Cardiac muscle cell (in vitro differentiated cells and primary cell): ENCODE measurements at regions not wholly inside any gene's neighbourhood (a gene's known extent, or its start where the extent isn't known, plus 50 kb on each side); places are given as distances from the start of the nearest gene placed in this dataset.
"Not testable (repeated sequence)": the region's sequence is repeated elsewhere in the genome, so short reads cannot be mapped to it uniquely, and the experiment has no call there.

Source experiments
- DNase-seq, 2 donors: peaks; one replicate each; pipeline versions ENCODE4 v3.0.0 to v3.0.0-alpha.2; 2010 to 2017; ENCODE audit warnings: low read depth in 1 of 2, low spot score in 1 of 2
- H3K27ac ChIP-seq: fragments of 200-600 bp; sonication (generic); 2 replicates; pipeline ENCODE4 v1.5.1; 2016
- H3K27me3 ChIP-seq: fragments of 200-600 bp; sonication (generic); 2 replicates; pipeline ENCODE4 v1.6.0; 2016; ENCODE audit warnings: control low read depth
- H3K36me3 ChIP-seq: fragments of 200-600 bp; sonication (generic); 2 replicates; pipeline ENCODE4 v1.5.1; 2016; ENCODE audit warnings: control low read depth
- H3K4me1 ChIP-seq: fragments of 200-600 bp; sonication (generic); 2 replicates; pipeline ENCODE4 v1.8.1; 2017; ENCODE audit warnings: low read depth, mild to moderate bottlenecking, mixed run types
- H3K4me3 ChIP-seq: fragments of 200-600 bp; sonication (generic); 2 replicates; pipeline ENCODE4 v1.5.1; 2016; ENCODE audit warnings: mild to moderate bottlenecking
- H3K9me3 ChIP-seq: fragments of 200-600 bp; sonication (generic); 2 replicates; pipeline ENCODE4 v1.5.1; 2017; ENCODE audit warnings: low read depth, mild to moderate bottlenecking, control low read depth
- CTCF ChIP-seq: IDR thresholded peaks from 2 replicates; pipeline ENCODE4 v1.5.1; 2012; ENCODE audit warnings: low read depth, mild to moderate bottlenecking, low read length

GRCh38 chr5:118121258-118121657 is 867.1 kb downstream of the DTWD2 start:
- H3K36me3 ChIP-seq: no peaks in the 10 kb centered on the region
- H3K9me3 ChIP-seq: no peaks in the 10 kb centered on the region
- no peaks in the 10 kb centered on the region for H3K27me3 ChIP-seq
- no peak for TF ChIP-seq CTCF
- no peak overlapping the region for H3K4me3 ChIP-seq
- no peak overlapping the region for H3K27ac ChIP-seq
- DNase-seq: no peak
- no peaks in the 10 kb centered on the region for H3K4me1 ChIP-seq

GRCh38 chr5:118115791-118116190 is 872.6 kb downstream of the DTWD2 start:
- H3K36me3 ChIP-seq: no peaks in the 10 kb centered on the region
- no peaks in the 10 kb centered on the region for H3K9me3 ChIP-seq
- H3K27me3 ChIP-seq: no peaks in the 10 kb centered on the region
- H3K4me1 ChIP-seq: no peaks in the 10 kb centered on the region
- H3K27ac ChIP-seq: no peak overlapping the region
- TF ChIP-seq CTCF: no peak
- no peak overlapping the region for H3K4me3 ChIP-seq
- DNase-seq: no peak

GRCh38 chr5:118111956-118112355 is 876.4 kb downstream of the DTWD2 start:
- DNase-seq: no peak
- no peak for TF ChIP-seq CTCF
- H3K9me3 ChIP-seq: no peaks in the 10 kb centered on the region

GRCh38 chr5:118107246-118107645 is 881.1 kb downstream of the DTWD2 start:
- H3K9me3 ChIP-seq, H3K36me3 ChIP-seq, H3K27ac ChIP-seq, H3K4me1 ChIP-seq, H3K27me3 ChIP-seq, DNase-seq, H3K4me3 ChIP-seq: not testable (repeated sequence)

More at GRCh38 chr5:118111956-118112355, 876.4 kb downstream of the DTWD2 start:
- Histone ChIP-seq H3K27me3 (no peaks in the 10 kb centered on the region), H3K36me3 (no peaks in the 10 kb centered on the region), H3K4me1 (no peaks in the 10 kb centered on the region), H3K4me3 (no peak overlapping the region), H3K27ac (no peak overlapping the region)

GRCh38 chr5:118098716-118099115 is 889.6 kb downstream of the DTWD2 start:
- no peak for DNase-seq
- Histone ChIP-seq H3K9me3 (no peaks in the 10 kb centered on the region), H3K4me3 (no peak overlapping the region), H3K27me3 (no peaks in the 10 kb centered on the region), H3K36me3 (no peaks in the 10 kb centered on the region), H3K27ac (no peak overlapping the region), H3K4me1 (peaks cover 3% of the 10 kb centered on the region)
- TF ChIP-seq CTCF: no peak

- Histone ChIP-seq H3K27ac (no peak overlapping the region), H3K4me3 (no peak overlapping the region), H3K27me3 (no peaks in the 10 kb centered on the region), H3K4me1 (peaks cover 3% of the 10 kb centered on the region), H3K9me3 (no peaks in the 10 kb centered on the region), H3K36me3 (no peaks in the 10 kb centered on the region)
- no peak for TF ChIP-seq CTCF
- peak in 1 of 2 donors; percentile 66 for DNase-seq
Measured at GRCh38 chr5:118095115-118095514, 893.2 kb downstream of the DTWD2 start.
